ENCODE measurements at regions not wholly inside any gene's neighbourhood (a gene's known extent, or its start where the extent isn't known, plus 50 kb on each side); places are given as distances from the start of the nearest gene placed in this dataset.

DNA sequence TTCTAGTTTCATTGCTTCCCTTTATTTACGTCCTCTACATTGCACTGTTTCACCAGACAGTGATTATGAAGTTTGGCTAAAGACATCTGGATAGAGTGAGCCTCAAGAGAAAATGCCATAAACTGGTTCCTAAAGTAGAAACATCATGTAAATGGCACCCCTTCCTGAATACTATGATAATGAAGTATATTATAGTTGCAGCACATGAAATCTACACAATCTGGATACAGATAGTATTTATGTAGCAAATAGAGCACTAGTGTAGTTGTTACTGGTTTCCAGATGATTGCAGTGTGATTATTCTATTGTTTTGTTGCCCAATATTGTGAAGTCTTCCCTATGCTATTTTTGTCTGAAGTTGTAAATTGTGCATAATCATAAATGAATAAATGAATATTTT, 2786.9 kb upstream of the PCDH20 start:
- TF ChIP-seq NFIC (IDR thresholded peaks at IDR 0.05) (no peak), EP300 (IDR thresholded peaks at IDR 0.05; ENCODE audit: borderline replicate concordance) (no peak), ZBTB7A (IDR thresholded peaks at IDR 0.05; ENCODE audit: low read depth) (no peak), TAF1 (IDR thresholded peaks at IDR 0.05; ENCODE audit: low read depth) (no peak), TEAD4 (IDR thresholded peaks at IDR 0.05) (no peak), CREB1 (IDR thresholded peaks at IDR 0.05; ENCODE audit: low read depth) (no peak), TCF12 (IDR thresholded peaks at IDR 0.05; ENCODE audit: low read depth) (no peak), RAD21 (IDR thresholded peaks at IDR 0.05; ENCODE audit: low read depth) (no peak), CEBPB (IDR thresholded peaks at IDR 0.05) (no peak), YY1 (IDR thresholded peaks at IDR 0.05; ENCODE audit: low read depth) (no peak), FOXM1 (IDR thresholded peaks at IDR 0.05; ENCODE audit: borderline replicate concordance, low read depth) (no peak), EGR1 (IDR thresholded peaks at IDR 0.05) (no peak)
- TF ChIP-seq, protein P1, sequence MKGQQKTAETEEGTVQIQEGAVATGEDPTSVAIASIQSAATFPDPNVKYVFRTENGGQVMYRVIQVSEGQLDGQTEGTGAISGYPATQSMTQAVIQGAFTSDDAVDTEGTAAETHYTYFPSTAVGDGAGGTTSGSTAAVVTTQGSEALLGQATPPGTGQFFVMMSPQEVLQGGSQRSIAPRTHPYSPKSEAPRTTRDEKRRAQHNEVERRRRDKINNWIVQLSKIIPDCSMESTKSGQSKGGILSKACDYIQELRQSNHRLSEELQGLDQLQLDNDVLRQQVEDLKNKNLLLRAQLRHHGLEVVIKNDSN (IDR thresholded peaks at IDR 0.05) = no peak
- TF ChIP-seq, protein P2, sequence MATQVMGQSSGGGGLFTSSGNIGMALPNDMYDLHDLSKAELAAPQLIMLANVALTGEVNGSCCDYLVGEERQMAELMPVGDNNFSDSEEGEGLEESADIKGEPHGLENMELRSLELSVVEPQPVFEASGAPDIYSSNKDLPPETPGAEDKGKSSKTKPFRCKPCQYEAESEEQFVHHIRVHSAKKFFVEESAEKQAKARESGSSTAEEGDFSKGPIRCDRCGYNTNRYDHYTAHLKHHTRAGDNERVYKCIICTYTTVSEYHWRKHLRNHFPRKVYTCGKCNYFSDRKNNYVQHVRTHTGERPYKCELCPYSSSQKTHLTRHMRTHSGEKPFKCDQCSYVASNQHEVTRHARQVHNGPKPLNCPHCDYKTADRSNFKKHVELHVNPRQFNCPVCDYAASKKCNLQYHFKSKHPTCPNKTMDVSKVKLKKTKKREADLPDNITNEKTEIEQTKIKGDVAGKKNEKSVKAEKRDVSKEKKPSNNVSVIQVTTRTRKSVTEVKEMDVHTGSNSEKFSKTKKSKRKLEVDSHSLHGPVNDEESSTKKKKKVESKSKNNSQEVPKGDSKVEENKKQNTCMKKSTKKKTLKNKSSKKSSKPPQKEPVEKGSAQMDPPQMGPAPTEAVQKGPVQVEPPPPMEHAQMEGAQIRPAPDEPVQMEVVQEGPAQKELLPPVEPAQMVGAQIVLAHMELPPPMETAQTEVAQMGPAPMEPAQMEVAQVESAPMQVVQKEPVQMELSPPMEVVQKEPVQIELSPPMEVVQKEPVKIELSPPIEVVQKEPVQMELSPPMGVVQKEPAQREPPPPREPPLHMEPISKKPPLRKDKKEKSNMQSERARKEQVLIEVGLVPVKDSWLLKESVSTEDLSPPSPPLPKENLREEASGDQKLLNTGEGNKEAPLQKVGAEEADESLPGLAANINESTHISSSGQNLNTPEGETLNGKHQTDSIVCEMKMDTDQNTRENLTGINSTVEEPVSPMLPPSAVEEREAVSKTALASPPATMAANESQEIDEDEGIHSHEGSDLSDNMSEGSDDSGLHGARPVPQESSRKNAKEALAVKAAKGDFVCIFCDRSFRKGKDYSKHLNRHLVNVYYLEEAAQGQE (IDR thresholded peaks at IDR 0.05; ENCODE audit: low read depth) = no peak
- TF ChIP-seq, protein P3, sequence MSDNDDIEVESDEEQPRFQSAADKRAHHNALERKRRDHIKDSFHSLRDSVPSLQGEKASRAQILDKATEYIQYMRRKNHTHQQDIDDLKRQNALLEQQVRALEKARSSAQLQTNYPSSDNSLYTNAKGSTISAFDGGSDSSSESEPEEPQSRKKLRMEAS (IDR thresholded peaks at IDR 0.05) = no peak

DNA sequence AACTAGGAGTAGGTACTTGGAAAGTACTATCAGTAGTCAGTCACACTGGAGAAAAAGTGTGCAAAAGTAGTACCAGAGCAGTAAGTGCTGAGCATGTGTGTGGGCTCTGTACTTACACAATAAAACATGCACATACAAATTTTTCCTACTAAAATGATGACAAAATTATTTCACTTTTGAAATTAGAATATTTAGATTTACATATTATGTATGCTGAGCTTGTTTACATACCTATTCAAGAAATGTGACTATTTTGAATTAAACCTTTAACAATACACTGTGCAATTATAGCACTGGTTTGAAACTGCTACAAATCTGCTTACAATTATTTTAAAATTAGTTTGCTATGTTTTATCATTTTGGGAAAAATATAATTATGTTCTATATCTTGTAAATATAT, 2781.6 kb upstream of the PCDH20 start:
- TF ChIP-seq, protein P1 (IDR thresholded peaks at IDR 0.05) = no peak
- TF ChIP-seq ZBTB7A (IDR thresholded peaks at IDR 0.05; ENCODE audit: low read depth) (no peak), YY1 (IDR thresholded peaks at IDR 0.05; ENCODE audit: low read depth) (no peak)

DNA sequence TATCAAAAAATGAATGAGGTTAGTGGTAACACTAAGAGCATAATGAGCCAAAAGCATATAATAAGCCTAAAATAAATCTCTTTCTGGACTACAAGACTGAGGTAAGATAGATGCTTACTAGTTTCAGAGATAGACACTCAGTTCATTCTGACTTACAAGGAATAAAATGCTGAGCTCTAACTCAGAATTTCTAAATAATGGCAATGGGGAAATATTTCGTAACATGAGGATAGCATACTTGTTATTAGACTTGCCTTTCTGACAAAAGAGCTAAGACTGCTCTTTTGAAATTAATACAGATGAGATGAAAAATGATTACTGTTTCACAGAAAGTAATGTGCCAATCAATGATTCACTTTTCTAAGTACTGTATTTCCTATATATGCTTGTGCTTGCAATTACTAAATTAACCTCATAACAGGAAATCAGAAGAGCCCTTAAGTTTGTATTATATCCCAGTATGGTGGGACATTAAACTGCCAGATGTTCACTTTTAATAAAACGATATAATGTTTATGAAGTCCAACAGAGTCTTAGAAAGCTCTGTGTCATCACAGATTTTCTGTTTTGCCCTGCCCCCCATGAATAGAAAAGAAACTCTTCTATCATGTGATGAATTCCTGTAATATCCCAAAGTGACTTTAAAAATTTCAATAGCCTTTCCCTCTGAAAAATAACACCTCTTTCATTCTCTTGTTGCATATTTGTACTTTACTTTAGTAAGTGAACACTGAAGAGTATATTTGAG, 2771.0 kb upstream of the PCDH20 start:
- TF ChIP-seq TAF1 (IDR thresholded peaks at IDR 0.05; ENCODE audit: low read depth) (no peak), NFIC (IDR thresholded peaks at IDR 0.05) (no peak), EP300 (IDR thresholded peaks at IDR 0.05; ENCODE audit: borderline replicate concordance) (no peak), CREB1 (IDR thresholded peaks at IDR 0.05; ENCODE audit: low read depth) (no peak), ZBTB7A (IDR thresholded peaks at IDR 0.05; ENCODE audit: low read depth) (no peak)

DNA sequence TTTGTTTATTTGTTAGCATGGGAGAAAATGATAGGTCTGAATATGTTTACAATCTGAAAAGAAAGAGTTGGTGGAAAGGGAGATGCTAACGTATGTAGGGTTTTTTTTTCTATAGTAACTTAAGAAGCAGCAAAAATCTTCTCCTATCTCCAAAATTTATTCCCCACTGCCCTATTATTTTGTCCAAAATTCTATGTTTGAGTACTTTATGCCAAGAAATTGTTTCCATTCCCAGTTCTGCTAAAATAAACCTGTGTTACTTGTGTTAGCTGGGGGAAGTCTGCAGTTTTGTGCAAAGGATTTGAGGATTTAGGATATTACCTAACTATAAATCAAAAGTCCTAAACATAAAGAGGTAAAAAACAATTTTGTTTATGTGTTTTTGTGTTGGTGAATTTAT, 2770.4 kb upstream of the PCDH20 start:
- TF ChIP-seq YY1 (IDR thresholded peaks at IDR 0.05; ENCODE audit: low read depth) (no peak), TEAD4 (IDR thresholded peaks at IDR 0.05) (no peak), ZBTB7A (IDR thresholded peaks at IDR 0.05; ENCODE audit: low read depth) (no peak), FOXM1 (IDR thresholded peaks at IDR 0.05; ENCODE audit: borderline replicate concordance, low read depth) (no peak), TAF1 (IDR thresholded peaks at IDR 0.05; ENCODE audit: low read depth) (no peak), CREB1 (IDR thresholded peaks at IDR 0.05; ENCODE audit: low read depth) (no peak), CEBPB (IDR thresholded peaks at IDR 0.05) (no peak), NFIC (IDR thresholded peaks at IDR 0.05) (no peak), EGR1 (IDR thresholded peaks at IDR 0.05) (no peak), EP300 (IDR thresholded peaks at IDR 0.05; ENCODE audit: borderline replicate concordance) (no peak), TCF12 (IDR thresholded peaks at IDR 0.05; ENCODE audit: low read depth) (no peak), RAD21 (IDR thresholded peaks at IDR 0.05; ENCODE audit: low read depth) (no peak)
- TF ChIP-seq, protein P1 (IDR thresholded peaks at IDR 0.05) = no peak
- TF ChIP-seq, protein P2 (IDR thresholded peaks at IDR 0.05; ENCODE audit: low read depth) = no peak
- TF ChIP-seq, protein P3 (IDR thresholded peaks at IDR 0.05) = no peak

DNA sequence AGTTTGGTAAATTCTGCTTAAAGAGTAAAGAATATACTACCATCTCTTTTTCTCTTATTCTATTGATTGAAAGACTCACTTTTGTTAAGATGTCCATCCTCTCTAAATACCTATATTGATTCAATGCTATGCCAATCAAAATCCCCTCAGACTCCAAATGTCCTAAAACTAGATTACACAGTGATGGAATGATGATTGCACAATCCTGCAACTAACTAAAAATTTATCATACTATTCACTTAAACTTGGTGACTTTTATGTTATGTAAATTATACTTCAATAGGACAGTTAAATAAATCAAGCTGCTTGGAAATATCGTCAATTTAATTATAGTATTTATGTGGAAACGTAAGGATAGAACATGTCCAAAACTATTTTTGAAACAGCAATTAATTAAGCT, 2765.1 kb upstream of the PCDH20 start:
- TF ChIP-seq, protein P1 (IDR thresholded peaks at IDR 0.05) = no peak
- TF ChIP-seq RAD21 (IDR thresholded peaks at IDR 0.05; ENCODE audit: low read depth) = no peak
- no peak for TF ChIP-seq EGR1 (IDR thresholded peaks at IDR 0.05)
- TF ChIP-seq TAF1 (IDR thresholded peaks at IDR 0.05; ENCODE audit: low read depth) = no peak
- no peak for TF ChIP-seq ZBTB7A (IDR thresholded peaks at IDR 0.05; ENCODE audit: low read depth)
